Cardiac fibroblast (primary cell): ENCODE measurements at regions not wholly inside any gene's neighbourhood (a gene's known extent, or its start where the extent isn't known, plus 50 kb on each side); places are given as distances from the start of the nearest gene placed in this dataset.

ENCODE experiments used
- DNase-seq, 2 donors: peaks; one replicate each; pipeline versions ENCODE4 v3.0.0 to v3.0.0-alpha.2; 2010; ENCODE audit warnings: low read depth in 2 of 2
- H3K4me3 ChIP-seq, 2 donors: replicated peaks in 1 of 2; 1 replicate in 1 of 2; 2 replicates in 1 of 2; pipeline ENCODE4 v1.5.1; 2011; ENCODE audit warnings: low read depth in 2 of 2, low read length in 2 of 2, mild to moderate bottlenecking in 2 of 2, moderate library complexity in 1 of 2
- TF ChIP-seq, protein P1 (sequence below): IDR thresholded peaks from one replicate; pipeline ENCODE4 v1.5.1; 2011; ENCODE audit warnings: low read depth, mild to moderate bottlenecking, low read length, inconsistent platforms

DNA sequence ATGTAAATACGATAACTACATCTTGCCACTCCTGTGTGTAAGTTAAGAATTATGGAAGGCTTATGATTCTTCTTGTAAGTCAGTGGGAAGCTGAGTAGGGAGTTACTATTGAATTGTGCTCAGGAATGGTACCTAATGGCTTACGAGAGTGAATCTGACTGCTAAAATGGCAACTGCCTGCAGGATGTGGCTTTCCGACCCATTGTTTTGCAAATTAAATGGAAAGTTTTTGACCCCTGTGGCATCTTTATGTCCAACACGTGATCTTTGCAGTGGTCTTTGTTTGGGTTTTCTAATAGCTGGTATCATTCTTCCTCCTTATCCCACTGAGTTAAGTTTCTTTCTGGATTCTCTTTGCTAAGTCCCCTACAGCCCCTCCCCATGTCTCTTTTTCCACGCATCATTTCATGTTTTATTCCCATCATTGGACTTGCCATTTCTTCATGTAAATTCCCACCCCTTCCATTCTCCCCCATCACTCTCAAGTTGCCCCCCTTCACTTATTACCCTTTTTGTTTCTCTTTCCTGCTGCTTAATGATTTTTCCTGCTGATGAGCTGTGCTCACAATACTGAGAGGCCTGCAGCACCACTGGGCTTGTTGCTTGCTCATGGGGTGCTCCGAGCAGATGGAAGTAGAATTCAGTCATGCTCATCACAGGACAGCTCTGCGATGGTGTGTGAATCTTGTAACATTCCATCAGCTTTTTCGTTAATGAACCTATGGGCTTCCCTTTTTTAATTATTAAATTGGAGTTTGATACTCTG, 428.2 kb upstream of the IL12A start:
- H3K4me3 ChIP-seq, result no peak overlapping the region
- no peak for DNase-seq
- TF ChIP-seq, protein P1, sequence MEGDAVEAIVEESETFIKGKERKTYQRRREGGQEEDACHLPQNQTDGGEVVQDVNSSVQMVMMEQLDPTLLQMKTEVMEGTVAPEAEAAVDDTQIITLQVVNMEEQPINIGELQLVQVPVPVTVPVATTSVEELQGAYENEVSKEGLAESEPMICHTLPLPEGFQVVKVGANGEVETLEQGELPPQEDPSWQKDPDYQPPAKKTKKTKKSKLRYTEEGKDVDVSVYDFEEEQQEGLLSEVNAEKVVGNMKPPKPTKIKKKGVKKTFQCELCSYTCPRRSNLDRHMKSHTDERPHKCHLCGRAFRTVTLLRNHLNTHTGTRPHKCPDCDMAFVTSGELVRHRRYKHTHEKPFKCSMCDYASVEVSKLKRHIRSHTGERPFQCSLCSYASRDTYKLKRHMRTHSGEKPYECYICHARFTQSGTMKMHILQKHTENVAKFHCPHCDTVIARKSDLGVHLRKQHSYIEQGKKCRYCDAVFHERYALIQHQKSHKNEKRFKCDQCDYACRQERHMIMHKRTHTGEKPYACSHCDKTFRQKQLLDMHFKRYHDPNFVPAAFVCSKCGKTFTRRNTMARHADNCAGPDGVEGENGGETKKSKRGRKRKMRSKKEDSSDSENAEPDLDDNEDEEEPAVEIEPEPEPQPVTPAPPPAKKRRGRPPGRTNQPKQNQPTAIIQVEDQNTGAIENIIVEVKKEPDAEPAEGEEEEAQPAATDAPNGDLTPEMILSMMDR, result no peak

- DNase-seq, result no peak
- no peak overlapping the region for H3K4me3 ChIP-seq
- TF ChIP-seq, protein P1, result peak; percentile 2
These were observed 423.3 kb upstream of the IL12A start for GRCh38 chr3:159565313-159565712.

GRCh38 chr3:159583662-159584061, 405.0 kb upstream of the IL12A start:
- H3K4me3 ChIP-seq, result no peak overlapping the region
- TF ChIP-seq, protein P1, result no peak
- peak in 1 of 2 donors; percentile 61 for DNase-seq

- DNase-seq, result no peak
- H3K4me3 ChIP-seq, result no peak overlapping the region
- TF ChIP-seq, protein P1, result no peak
These were observed 404.2 kb upstream of the IL12A start for GRCh38 chr3:159584421-159584820.

GRCh38 chr3:159586571-159587202, 401.9 kb upstream of the IL12A start:
- peak; percentile 65 to 68 for DNase-seq
- TF ChIP-seq, protein P1, result peak; percentile 77
- H3K4me3 ChIP-seq, result no peak overlapping the region

- peak in 1 of 2 donors; percentile 5 for DNase-seq
- TF ChIP-seq, protein P1, result no peak
- no peak overlapping the region for H3K4me3 ChIP-seq
These were observed 394.6 kb upstream of the IL12A start for GRCh38 chr3:159593927-159594605.
